ENCODE measurements at regions not wholly inside any gene's neighbourhood (a gene's known extent, or its start where the extent isn't known, plus 50 kb on each side); places are given as distances from the start of the nearest gene placed in this dataset.
A peak's percentile ranks its signal among the peaks of the same experiment; 100 is the strongest.

DNA sequence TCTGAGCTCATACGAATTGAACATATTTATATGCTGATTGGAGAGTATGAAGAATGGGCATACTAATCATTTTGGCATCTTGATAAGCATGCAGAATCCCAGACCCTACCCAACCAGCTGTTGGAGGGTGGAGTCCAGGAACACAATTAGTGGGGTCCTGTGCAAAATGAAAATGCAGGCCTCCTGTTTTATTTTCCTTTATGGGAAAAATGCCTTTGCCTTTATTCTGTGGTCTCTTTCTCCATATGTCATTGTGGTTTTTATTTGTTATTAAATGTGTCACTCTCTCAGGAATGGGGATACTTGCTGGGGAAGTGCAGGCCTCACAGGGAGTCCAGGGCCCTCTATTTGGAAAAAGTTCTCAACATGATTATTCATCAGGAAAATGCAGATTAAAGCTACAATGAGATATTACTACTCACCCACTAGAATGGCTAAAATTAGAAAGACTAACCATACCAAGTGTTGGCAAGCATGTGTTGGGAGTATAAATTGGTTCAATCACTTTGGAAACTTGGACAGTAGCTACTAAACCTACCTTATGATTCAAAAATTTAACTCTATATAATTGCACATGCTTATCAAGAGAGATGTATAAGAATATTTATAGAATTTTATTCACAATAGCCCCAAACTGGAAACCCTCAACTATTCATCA is 185.1 kb upstream of the FOXN2 start:
- no peak for ATAC-seq
- no peak for TF ChIP-seq ZNF565 (CRISPR knock-in tag; conservative IDR thresholded peaks at IDR 0.05; ENCODE audit: low read depth)
- TF ChIP-seq ESRRG (CRISPR knock-in tag; IDR thresholded peaks at IDR 0.05): no peak
- TF ChIP-seq TCF4 (CRISPR knock-in tag; IDR thresholded peaks at IDR 0.05; ENCODE audit: borderline replicate concordance): no peak
- TF ChIP-seq BACH2 (CRISPR knock-in tag; IDR thresholded peaks at IDR 0.05; ENCODE audit: borderline replicate concordance): no peak
- TF ChIP-seq PPARA (CRISPR knock-in tag; IDR thresholded peaks at IDR 0.05; ENCODE audit: borderline replicate concordance): no peak
- no peak for TF ChIP-seq OSR1 (CRISPR knock-in tag; IDR thresholded peaks at IDR 0.05)
- TF ChIP-seq TOX (CRISPR knock-in tag; IDR thresholded peaks at IDR 0.05; ENCODE audit: borderline replicate concordance): no peak

DNA sequence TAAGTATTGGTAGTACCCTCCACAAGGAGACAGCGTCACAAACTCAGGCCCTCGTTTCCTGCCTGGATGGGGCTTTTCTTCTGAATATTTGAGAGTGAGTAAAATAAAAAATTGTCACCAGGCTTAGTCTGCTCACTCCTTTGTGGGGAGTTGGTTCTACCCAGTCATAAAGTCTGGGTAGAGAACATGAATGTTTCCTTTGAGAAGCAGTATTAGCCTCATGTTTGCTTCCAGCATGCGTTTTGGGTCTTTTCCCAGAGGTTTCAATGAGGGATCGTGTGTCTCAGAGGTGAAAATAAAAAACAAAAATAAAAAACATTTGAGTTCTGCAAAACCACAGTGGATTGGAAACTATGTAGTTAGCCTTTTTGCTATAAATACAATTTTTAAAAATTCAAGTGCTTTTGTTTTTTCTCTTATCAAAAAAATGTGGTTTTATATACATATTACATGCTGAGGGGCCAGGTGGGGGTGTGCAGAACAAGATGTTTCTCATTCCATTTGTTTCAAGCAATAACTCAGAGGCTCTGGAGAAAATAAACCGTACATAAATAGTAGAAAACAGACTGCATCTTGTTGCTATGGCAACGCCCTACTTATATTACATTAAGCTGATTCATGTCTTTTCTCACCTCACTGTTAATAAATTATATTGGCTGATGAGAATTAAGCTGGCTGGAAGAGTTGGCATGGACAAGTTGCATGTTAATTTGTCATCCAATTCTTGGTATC is 182.8 kb upstream of the FOXN2 start:
- no peak for TF ChIP-seq RARB (CRISPR knock-in tag; IDR thresholded peaks at IDR 0.05)
- no peak for TF ChIP-seq ZFP3 (CRISPR knock-in tag; IDR thresholded peaks at IDR 0.05)
- TF ChIP-seq, protein P1, sequence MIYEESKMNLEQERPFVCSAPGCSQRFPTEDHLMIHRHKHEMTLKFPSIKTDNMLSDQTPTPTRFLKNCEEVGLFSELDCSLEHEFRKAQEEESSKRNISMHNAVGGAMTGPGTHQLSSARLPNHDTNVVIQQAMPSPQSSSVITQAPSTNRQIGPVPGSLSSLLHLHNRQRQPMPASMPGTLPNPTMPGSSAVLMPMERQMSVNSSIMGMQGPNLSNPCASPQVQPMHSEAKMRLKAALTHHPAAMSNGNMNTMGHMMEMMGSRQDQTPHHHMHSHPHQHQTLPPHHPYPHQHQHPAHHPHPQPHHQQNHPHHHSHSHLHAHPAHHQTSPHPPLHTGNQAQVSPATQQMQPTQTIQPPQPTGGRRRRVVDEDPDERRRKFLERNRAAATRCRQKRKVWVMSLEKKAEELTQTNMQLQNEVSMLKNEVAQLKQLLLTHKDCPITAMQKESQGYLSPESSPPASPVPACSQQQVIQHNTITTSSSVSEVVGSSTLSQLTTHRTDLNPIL (CRISPR knock-in tag; IDR thresholded peaks at IDR 0.05; ENCODE audit: low read depth): no peak
- ATAC-seq: peak; percentile 73

DNA sequence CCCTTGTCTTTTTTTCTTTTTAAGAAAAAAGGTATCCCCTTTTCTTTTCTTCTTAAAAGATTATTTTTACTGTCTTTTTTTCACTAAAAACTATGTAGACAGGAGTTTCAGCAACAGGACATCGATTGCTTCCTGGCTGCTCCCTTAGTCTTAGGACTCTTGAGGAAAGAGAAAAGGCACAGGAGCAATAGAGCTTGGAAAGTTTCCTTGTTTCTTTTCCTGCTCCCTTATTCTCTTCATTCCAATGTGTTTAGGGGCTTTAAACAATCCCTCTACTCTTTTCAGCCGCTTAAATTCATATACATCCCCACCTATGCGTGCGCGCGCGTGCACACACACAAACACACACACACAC is 182.2 kb upstream of the FOXN2 start:
- ATAC-seq: peak; percentile 27; the same call in 1 of the 3 replicates

DNA sequence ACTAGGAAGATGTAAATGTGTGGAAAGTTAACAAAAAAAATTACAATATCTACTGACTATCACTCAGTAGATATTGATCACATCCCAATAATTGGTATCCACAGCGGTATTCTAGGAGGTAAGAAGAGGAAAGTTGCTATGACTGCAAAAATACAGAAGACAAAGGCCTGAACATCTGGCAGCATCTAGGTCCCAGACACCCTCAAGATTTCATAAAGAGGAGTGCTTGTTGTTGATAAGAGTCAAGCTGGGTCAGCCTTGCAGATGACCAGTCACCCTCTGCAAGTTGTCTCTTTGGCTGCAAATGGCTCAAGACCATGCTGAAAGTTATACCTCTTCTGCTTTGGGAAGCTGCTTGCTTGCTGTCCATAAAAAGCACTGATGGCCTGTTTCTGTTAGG is 179.8 kb upstream of the FOXN2 start:
- no peak for ATAC-seq
- TF ChIP-seq ZNF8 (CRISPR knock-in tag; IDR thresholded peaks at IDR 0.05): no peak
- TF ChIP-seq, protein P2, sequence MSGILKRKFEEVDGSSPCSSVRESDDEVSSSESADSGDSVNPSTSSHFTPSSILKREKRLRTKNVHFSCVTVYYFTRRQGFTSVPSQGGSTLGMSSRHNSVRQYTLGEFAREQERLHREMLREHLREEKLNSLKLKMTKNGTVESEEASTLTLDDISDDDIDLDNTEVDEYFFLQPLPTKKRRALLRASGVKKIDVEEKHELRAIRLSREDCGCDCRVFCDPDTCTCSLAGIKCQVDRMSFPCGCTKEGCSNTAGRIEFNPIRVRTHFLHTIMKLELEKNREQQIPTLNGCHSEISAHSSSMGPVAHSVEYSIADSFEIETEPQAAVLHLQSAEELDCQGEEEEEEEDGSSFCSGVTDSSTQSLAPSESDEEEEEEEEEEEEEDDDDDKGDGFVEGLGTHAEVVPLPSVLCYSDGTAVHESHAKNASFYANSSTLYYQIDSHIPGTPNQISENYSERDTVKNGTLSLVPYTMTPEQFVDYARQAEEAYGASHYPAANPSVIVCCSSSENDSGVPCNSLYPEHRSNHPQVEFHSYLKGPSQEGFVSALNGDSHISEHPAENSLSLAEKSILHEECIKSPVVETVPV (CRISPR knock-in tag; IDR thresholded peaks at IDR 0.05): no peak
- TF ChIP-seq ZNF565 (CRISPR knock-in tag; conservative IDR thresholded peaks at IDR 0.05; ENCODE audit: low read depth): no peak
- TF ChIP-seq TCF4 (CRISPR knock-in tag; IDR thresholded peaks at IDR 0.05; ENCODE audit: borderline replicate concordance): no peak

More for the DNA sequence above, 182.2 kb upstream of the FOXN2 start:
- TF ChIP-seq ZNF70 (CRISPR knock-in tag; IDR thresholded peaks at IDR 0.05): no peak
- TF ChIP-seq, protein P3, sequence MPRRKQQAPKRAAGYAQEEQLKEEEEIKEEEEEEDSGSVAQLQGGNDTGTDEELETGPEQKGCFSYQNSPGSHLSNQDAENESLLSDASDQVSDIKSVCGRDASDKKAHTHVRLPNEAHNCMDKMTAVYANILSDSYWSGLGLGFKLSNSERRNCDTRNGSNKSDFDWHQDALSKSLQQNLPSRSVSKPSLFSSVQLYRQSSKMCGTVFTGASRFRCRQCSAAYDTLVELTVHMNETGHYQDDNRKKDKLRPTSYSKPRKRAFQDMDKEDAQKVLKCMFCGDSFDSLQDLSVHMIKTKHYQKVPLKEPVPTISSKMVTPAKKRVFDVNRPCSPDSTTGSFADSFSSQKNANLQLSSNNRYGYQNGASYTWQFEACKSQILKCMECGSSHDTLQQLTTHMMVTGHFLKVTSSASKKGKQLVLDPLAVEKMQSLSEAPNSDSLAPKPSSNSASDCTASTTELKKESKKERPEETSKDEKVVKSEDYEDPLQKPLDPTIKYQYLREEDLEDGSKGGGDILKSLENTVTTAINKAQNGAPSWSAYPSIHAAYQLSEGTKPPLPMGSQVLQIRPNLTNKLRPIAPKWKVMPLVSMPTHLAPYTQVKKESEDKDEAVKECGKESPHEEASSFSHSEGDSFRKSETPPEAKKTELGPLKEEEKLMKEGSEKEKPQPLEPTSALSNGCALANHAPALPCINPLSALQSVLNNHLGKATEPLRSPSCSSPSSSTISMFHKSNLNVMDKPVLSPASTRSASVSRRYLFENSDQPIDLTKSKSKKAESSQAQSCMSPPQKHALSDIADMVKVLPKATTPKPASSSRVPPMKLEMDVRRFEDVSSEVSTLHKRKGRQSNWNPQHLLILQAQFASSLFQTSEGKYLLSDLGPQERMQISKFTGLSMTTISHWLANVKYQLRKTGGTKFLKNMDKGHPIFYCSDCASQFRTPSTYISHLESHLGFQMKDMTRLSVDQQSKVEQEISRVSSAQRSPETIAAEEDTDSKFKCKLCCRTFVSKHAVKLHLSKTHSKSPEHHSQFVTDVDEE (CRISPR knock-in tag; IDR thresholded peaks at IDR 0.05): 0 out of 2 replicates have a peak, but pooled peaks have one; percentile 8

DNA sequence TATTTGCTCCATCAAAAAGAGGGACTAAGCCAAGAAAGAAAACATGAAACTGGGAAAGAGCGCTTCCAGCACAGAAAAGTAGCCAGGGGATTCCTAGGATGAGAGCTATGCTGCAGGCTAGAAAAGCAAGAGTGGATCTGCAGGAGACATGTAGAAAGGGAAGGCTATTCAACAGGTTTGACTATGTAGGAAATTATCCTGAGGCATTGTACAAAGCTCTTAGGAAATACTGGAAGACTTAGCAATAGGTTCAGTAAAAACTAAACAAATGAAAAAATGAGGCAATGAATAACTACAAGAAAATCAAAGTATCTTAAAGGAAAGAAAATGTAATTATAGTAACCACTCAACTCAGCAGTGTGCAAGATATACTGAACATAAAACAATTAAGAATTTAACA is 178.7 kb upstream of the FOXN2 start:
- TF ChIP-seq, protein P4, sequence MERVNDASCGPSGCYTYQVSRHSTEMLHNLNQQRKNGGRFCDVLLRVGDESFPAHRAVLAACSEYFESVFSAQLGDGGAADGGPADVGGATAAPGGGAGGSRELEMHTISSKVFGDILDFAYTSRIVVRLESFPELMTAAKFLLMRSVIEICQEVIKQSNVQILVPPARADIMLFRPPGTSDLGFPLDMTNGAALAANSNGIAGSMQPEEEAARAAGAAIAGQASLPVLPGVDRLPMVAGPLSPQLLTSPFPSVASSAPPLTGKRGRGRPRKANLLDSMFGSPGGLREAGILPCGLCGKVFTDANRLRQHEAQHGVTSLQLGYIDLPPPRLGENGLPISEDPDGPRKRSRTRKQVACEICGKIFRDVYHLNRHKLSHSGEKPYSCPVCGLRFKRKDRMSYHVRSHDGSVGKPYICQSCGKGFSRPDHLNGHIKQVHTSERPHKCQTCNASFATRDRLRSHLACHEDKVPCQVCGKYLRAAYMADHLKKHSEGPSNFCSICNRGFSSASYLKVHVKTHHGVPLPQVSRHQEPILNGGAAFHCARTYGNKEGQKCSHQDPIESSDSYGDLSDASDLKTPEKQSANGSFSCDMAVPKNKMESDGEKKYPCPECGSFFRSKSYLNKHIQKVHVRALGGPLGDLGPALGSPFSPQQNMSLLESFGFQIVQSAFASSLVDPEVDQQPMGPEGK (CRISPR knock-in tag; IDR thresholded peaks at IDR 0.05; ENCODE audit: borderline replicate concordance): no peak
- TF ChIP-seq SNAI2 (CRISPR knock-in tag; IDR thresholded peaks at IDR 0.05): no peak
- TF ChIP-seq, protein P1 (CRISPR knock-in tag; IDR thresholded peaks at IDR 0.05; ENCODE audit: low read depth): no peak
- no peak for TF ChIP-seq CSDC2 (CRISPR knock-in tag; IDR thresholded peaks at IDR 0.05)
- no peak for TF ChIP-seq ISL1 (CRISPR knock-in tag; IDR thresholded peaks at IDR 0.05)
- TF ChIP-seq ZNF565 (CRISPR knock-in tag; conservative IDR thresholded peaks at IDR 0.05; ENCODE audit: low read depth): no peak
- no peak for TF ChIP-seq TCF4 (CRISPR knock-in tag; IDR thresholded peaks at IDR 0.05; ENCODE audit: borderline replicate concordance)
- no peak for ATAC-seq
